PFSK-1 (cell line): ENCODE measurements at regions not wholly inside any gene's neighbourhood (a gene's known extent, or its start where the extent isn't known, plus 50 kb on each side); places are given as distances from the start of the nearest gene placed in this dataset.

ENCODE experiments used
- FOXP2 ChIP-seq: optimal IDR thresholded peaks from 2 replicates; pipeline ENCODE3; 2011; ENCODE audit warnings: borderline replicate concordance, control low read depth, inconsistent platforms; ENCODE audit not compliant: insufficient read depth; ENCODE audit errors: extremely low read length, extremely low read depth
- POLR2AphosphoS5 ChIP-seq: IDR thresholded peaks from 2 replicates; pipeline ENCODE4 v1.6.1; 2012; ENCODE audit warnings: low read depth, mild to moderate bottlenecking, control low read depth, low read length, moderate library complexity
- REST ChIP-seq, 2 experiments: IDR thresholded peaks; 2 replicates each; pipeline versions ENCODE4 v1.6.1 to v1.8.0; 2011 to 2012; ENCODE audit warnings: low read depth in 2 of 2, low read length in 2 of 2, control low read depth in 1 of 2, inconsistent platforms in 1 of 2, mild to moderate bottlenecking in 1 of 2, moderate library complexity in 1 of 2; ENCODE audit not compliant: insufficient read depth in 1 of 2
- SIN3A ChIP-seq: IDR thresholded peaks from 2 replicates; pipeline ENCODE4 v1.6.1; 2012; ENCODE audit warnings: mild to moderate bottlenecking, low read length, moderate library complexity, borderline replicate concordance; ENCODE audit not compliant: insufficient read depth

- TF ChIP-seq REST (IDR thresholded peaks at IDR 0.05; ENCODE audit: insufficient read depth in 1 of 2, low read depth in 2 of 2, low read length in 2 of 2): no peak
- TF ChIP-seq POLR2AphosphoS5: no peak
- no peak for TF ChIP-seq SIN3A
- TF ChIP-seq FOXP2: no peak
Measured at GRCh38 chr2:138244501-138244925, 257.1 kb upstream of the SPOPL start.
